ENCODE measurements at regions not wholly inside any gene's neighbourhood (a gene's known extent, or its start where the extent isn't known, plus 50 kb on each side); places are given as distances from the start of the nearest gene placed in this dataset.

- Histone ChIP-seq H3K79me2 (ENCODE audit: low read depth) (no peaks in the 10 kb centered on the region), H4K20me1 (ENCODE audit: low read depth) (no peaks in the 10 kb centered on the region), H3K36me3 (no peaks in the 10 kb centered on the region), H3K4me3 (no peak overlapping the region), H3K9ac (no peak overlapping the region), H2AFZ (replicated peaks) (no peak overlapping the region), H3K27ac (no peak overlapping the region), H3K4me1 (no peaks in the 10 kb centered on the region), H3K9me3 (ENCODE audit: low read depth) (no peaks in the 10 kb centered on the region), H3K4me2 (no peak overlapping the region), H3F3A (ENCODE audit: low read depth) (no peaks in the 10 kb centered on the region), H3K27me3 (no peaks in the 10 kb centered on the region)
- no peak for TF ChIP-seq EZH2phosphoT487 (IDR thresholded peaks at IDR 0.05)
- no peak for TF ChIP-seq CTCF (IDR thresholded peaks at IDR 0.05)
- TF ChIP-seq EZH2 (IDR thresholded peaks at IDR 0.05) = no peak
- no peak overlapping the region for H3K4me3 Mint-ChIP-seq
- H3K27ac Mint-ChIP-seq = no peak overlapping the region
- no peak for DNase-seq (ENCODE audit: low spot score)
- H3K36me3 Mint-ChIP-seq = peaks cover 2% of the 10 kb centered on the region
- no peaks in the 10 kb centered on the region for H3K27me3 Mint-ChIP-seq (ENCODE audit: insufficient read depth, low read depth)
- H3K4me1 Mint-ChIP-seq = peaks cover 4% of the 10 kb centered on the region
- H3K9me3 Mint-ChIP-seq = peaks cover 2% of the 10 kb centered on the region
These were observed 173.3 kb downstream of the PSAT1 start for GRCh38 chr9:78470216-78470615.

- peaks cover 2% of the 10 kb centered on the region for H3K36me3 Mint-ChIP-seq
These were observed 173.8 kb downstream of the PSAT1 start for GRCh38 chr9:78470741-78471140.

GRCh38 chr9:78472111-78472510 is 175.2 kb downstream of the PSAT1 start:
- DNase-seq (ENCODE audit: low spot score) = no peak
- Histone ChIP-seq H3K27ac (no peak overlapping the region), H3K36me3 (no peaks in the 10 kb centered on the region), H3K4me1 (no peaks in the 10 kb centered on the region), H3K9ac (no peak overlapping the region), H3K4me2 (no peak overlapping the region), H3F3A (ENCODE audit: low read depth) (no peaks in the 10 kb centered on the region), H3K79me2 (ENCODE audit: low read depth) (no peaks in the 10 kb centered on the region), H3K9me3 (ENCODE audit: low read depth) (no peaks in the 10 kb centered on the region), H2AFZ (replicated peaks) (no peak overlapping the region), H3K27me3 (no peaks in the 10 kb centered on the region), H3K4me3 (no peak overlapping the region), H4K20me1 (ENCODE audit: low read depth) (no peaks in the 10 kb centered on the region)
- H3K27me3 Mint-ChIP-seq (ENCODE audit: insufficient read depth, low read depth) = no peaks in the 10 kb centered on the region
- peaks cover 4% of the 10 kb centered on the region for H3K4me1 Mint-ChIP-seq
- no peak overlapping the region for H3K27ac Mint-ChIP-seq
- H3K36me3 Mint-ChIP-seq = peaks cover 2% of the 10 kb centered on the region
- no peak overlapping the region for H3K4me3 Mint-ChIP-seq
- no peak for TF ChIP-seq EZH2 (IDR thresholded peaks at IDR 0.05)
- no peak for TF ChIP-seq CTCF (IDR thresholded peaks at IDR 0.05)
- TF ChIP-seq EZH2phosphoT487 (IDR thresholded peaks at IDR 0.05) = no peak
- H3K9me3 Mint-ChIP-seq = peaks cover 2% of the 10 kb centered on the region

More at GRCh38 chr9:78470741-78471140, 173.8 kb downstream of the PSAT1 start:
- H3K27me3 Mint-ChIP-seq (ENCODE audit: insufficient read depth, low read depth) = no peaks in the 10 kb centered on the region
- H2AFZ ChIP-seq (replicated peaks) = no peak overlapping the region
- no peak overlapping the region for H3K9ac ChIP-seq
- DNase-seq (ENCODE audit: low spot score) = no peak
- H3K27ac Mint-ChIP-seq = no peak overlapping the region
- no peaks in the 10 kb centered on the region for H3K9me3 ChIP-seq (ENCODE audit: low read depth)
- no peaks in the 10 kb centered on the region for H3K4me1 ChIP-seq
- H3K36me3 ChIP-seq = no peaks in the 10 kb centered on the region
- H3K4me1 Mint-ChIP-seq = peaks cover 4% of the 10 kb centered on the region
- no peak overlapping the region for H3K4me2 ChIP-seq
- peaks cover 2% of the 10 kb centered on the region for H3K9me3 Mint-ChIP-seq
- TF ChIP-seq EZH2 (IDR thresholded peaks at IDR 0.05) = no peak
- no peak for TF ChIP-seq CTCF (IDR thresholded peaks at IDR 0.05)
- no peak for TF ChIP-seq EZH2phosphoT487 (IDR thresholded peaks at IDR 0.05)
- H3K4me3 Mint-ChIP-seq = no peak overlapping the region
- H4K20me1 ChIP-seq (ENCODE audit: low read depth) = no peaks in the 10 kb centered on the region
- no peak overlapping the region for H3K4me3 ChIP-seq
- no peak overlapping the region for H3K27ac ChIP-seq
- no peaks in the 10 kb centered on the region for H3K27me3 ChIP-seq
- H3F3A ChIP-seq (ENCODE audit: low read depth) = no peaks in the 10 kb centered on the region
- no peaks in the 10 kb centered on the region for H3K79me2 ChIP-seq (ENCODE audit: low read depth)
